Upper lobe of right lung (tissue), 1 donor: ENCODE measurements at regions not wholly inside any gene's neighbourhood (a gene's known extent, or its start where the extent isn't known, plus 50 kb on each side); places are given as distances from the start of the nearest gene placed in this dataset.
A peak's percentile ranks its signal among the peaks of the same experiment; 100 is the strongest.
"Not testable (repeated sequence)": the region's sequence is repeated elsewhere in the genome, so short reads cannot be mapped to it uniquely, and the experiment has no call there.

Source experiments
- ATAC-seq: fragments of 200-7000 bp; cut with Tn5 transposase; one replicate; pipeline ENCODE4 v1.9.1; 2020; ENCODE audit warnings: mild to moderate bottlenecking, moderate library complexity
- DNase-seq: peaks from one replicate; pipeline ENCODE4 v3.0.0-alpha.2; 2020
- H3K27ac ChIP-seq: fragments of 200-600 bp; one replicate; pipeline ENCODE4 v1.8.0; 2022
- H3K27me3 ChIP-seq: fragments of 200-600 bp; one replicate; pipeline ENCODE4 v1.8.0; 2022; ENCODE audit warnings: mild to moderate bottlenecking
- H3K36me3 ChIP-seq: fragments of 200-600 bp; one replicate; pipeline ENCODE4 v1.8.0; 2022
- H3K4me1 ChIP-seq: fragments of 200-600 bp; one replicate; pipeline ENCODE4 v1.8.0; 2022
- H3K4me3 ChIP-seq: fragments of 200-600 bp; one replicate; pipeline ENCODE4 v1.8.0; 2022; ENCODE audit warnings: mild to moderate bottlenecking
- H3K9me3 ChIP-seq: fragments of 200-600 bp; one replicate; pipeline ENCODE4 v1.8.0; 2022
- CTCF ChIP-seq: fragments of 200-600 bp; IDR thresholded peaks from one replicate; pipeline ENCODE4 v1.8.0; 2022; ENCODE audit warnings: antibody characterized with exemption
- intact Hi-C: fragments of 100-400 bp; cut with DNase I; formaldehyde crosslinking; loops from one replicate; pipeline ENCODE4 v1.11.0; 2022
- donor health status: DM: no; HTN: yes; CAD: no; lungs with severe emphysema.

GRCh38 chr1:38166461-38166860 is 119.9 kb upstream of the POU3F1 start:
- no peak for TF ChIP-seq CTCF
- intact Hi-C loops: no loop called here
- Histone ChIP-seq H3K27me3 (peaks cover 14% of the 10 kb centered on the region), H3K36me3 (no peaks in the 10 kb centered on the region), H3K9me3 (no peaks in the 10 kb centered on the region), H3K27ac (no peak overlapping the region), H3K4me1 (no peaks in the 10 kb centered on the region), H3K4me3 (no peak overlapping the region)
- no peak for ATAC-seq
- no peak for DNase-seq

GRCh38 chr1:38153778-38154470 is 107.3 kb upstream of the POU3F1 start:
- Histone ChIP-seq H3K9me3 (no peaks in the 10 kb centered on the region), H3K4me3 (no peak overlapping the region), H3K27me3 (no peaks in the 10 kb centered on the region), H3K27ac (no peak overlapping the region), H3K36me3 (no peaks in the 10 kb centered on the region), H3K4me1 (no peaks in the 10 kb centered on the region)
- no peak for TF ChIP-seq CTCF
- ATAC-seq: no peak
- intact Hi-C loops: no loop called here
- DNase-seq: no peak

- intact Hi-C loops: no loop called here
- H3K27ac ChIP-seq: no peak overlapping the region
- no peaks in the 10 kb centered on the region for H3K36me3 ChIP-seq
- no peaks in the 10 kb centered on the region for H3K9me3 ChIP-seq
- no peaks in the 10 kb centered on the region for H3K27me3 ChIP-seq
- no peak overlapping the region for H3K4me3 ChIP-seq
- TF ChIP-seq CTCF: no peak
- no peak for DNase-seq
- H3K4me1 ChIP-seq: no peaks in the 10 kb centered on the region
- ATAC-seq: no peak
These were observed 106.6 kb upstream of the POU3F1 start for GRCh38 chr1:38153066-38153777.

- no peak for DNase-seq
- Histone ChIP-seq H3K27me3 (no peaks in the 10 kb centered on the region), H3K27ac (no peak overlapping the region), H3K4me3 (no peak overlapping the region), H3K36me3 (no peaks in the 10 kb centered on the region), H3K9me3 (no peaks in the 10 kb centered on the region), H3K4me1 (no peaks in the 10 kb centered on the region)
- TF ChIP-seq CTCF: peak; percentile 13
- ATAC-seq: peak; percentile 68
- intact Hi-C loops: no loop called here
These were observed 105.9 kb upstream of the POU3F1 start for GRCh38 chr1:38152351-38153065.

GRCh38 chr1:38151399-38151798 is 104.8 kb upstream of the POU3F1 start:
- no peak for ATAC-seq
- Histone ChIP-seq H3K4me1 (no peaks in the 10 kb centered on the region), H3K27me3 (no peaks in the 10 kb centered on the region), H3K36me3 (no peaks in the 10 kb centered on the region), H3K27ac (no peak overlapping the region), H3K9me3 (no peaks in the 10 kb centered on the region), H3K4me3 (no peak overlapping the region)
- DNase-seq: no peak
- no peak for TF ChIP-seq CTCF
- intact Hi-C loops: no loop called here

GRCh38 chr1:38146079-38146478 is 99.5 kb upstream of the POU3F1 start:
- intact Hi-C loops, ATAC-seq, H3K9me3 ChIP-seq: not testable (repeated sequence)

More at GRCh38 chr1:38146079-38146478, 99.5 kb upstream of the POU3F1 start:
- not testable (repeated sequence) for H3K4me3 ChIP-seq, H3K36me3 ChIP-seq, H3K27ac ChIP-seq, DNase-seq, H3K4me1 ChIP-seq
- peaks cover 33% of the 10 kb centered on the region for H3K27me3 ChIP-seq
